ENCODE measurements at regions not wholly inside any gene's neighbourhood (a gene's known extent, or its start where the extent isn't known, plus 50 kb on each side); places are given as distances from the start of the nearest gene placed in this dataset.

DNA sequence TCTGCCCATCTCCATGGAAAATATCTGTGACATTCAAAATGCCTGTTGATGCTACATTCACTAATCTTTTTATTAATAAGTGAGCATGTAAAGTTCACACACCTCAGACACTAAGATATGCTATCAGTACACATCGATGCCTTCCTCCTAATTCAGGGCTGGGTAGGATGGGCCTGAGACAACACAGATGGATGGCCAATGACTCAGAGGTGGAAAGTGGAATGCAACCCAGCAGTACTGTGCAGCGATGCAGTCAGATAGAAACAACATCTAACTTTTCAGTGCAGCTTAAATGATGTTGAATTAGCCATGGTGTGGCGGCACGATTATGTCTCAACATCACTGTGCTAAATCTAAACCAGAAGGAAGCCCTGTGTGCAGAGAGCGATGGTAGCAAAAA lies 161.6 kb upstream of the KCNJ15 start:
- H3K4me3 ChIP-seq (ENCODE audit: insufficient read depth, low read depth, low read length), result no peak overlapping the region
- no peaks in the 10 kb centered on the region for H3K79me1 ChIP-seq (ENCODE audit: low read depth in 1 of 2, low read length in 2 of 2)
- H3K56ac ChIP-seq (ENCODE audit: extremely low read depth, insufficient read depth, low read length), result no peak overlapping the region
- no peak overlapping the region for H3K18ac ChIP-seq (ENCODE audit: low read depth, low read length)
- H4K5ac ChIP-seq (ENCODE audit: low read depth, low read length), result no peak overlapping the region
- no peak overlapping the region for H2AFZ ChIP-seq (replicated peaks; ENCODE audit: low read length, poor library complexity)
- intact Hi-C loops (cut with micrococcal nuclease), result no loop called here
- no peak overlapping the region for H4K8ac ChIP-seq (ENCODE audit: low read depth in 2 of 2, low read length in 2 of 2)
- no peaks in the 10 kb centered on the region for H3K9me3 ChIP-seq (ENCODE audit: control insufficient read depth, insufficient read depth, low read length)
- H2BK20ac ChIP-seq (ENCODE audit: low read depth, low read length), result no peak overlapping the region
- H2AK5ac ChIP-seq (ENCODE audit: low read depth, low read length), result no peak overlapping the region
- H2BK120ac ChIP-seq (ENCODE audit: low read depth, low read length), result no peak overlapping the region
- no CpG with 5 or more reads among the region's 5 CpGs for WGBS, 2 experiments (ENCODE audit: extremely low coverage in 2 of 2, insufficient read length in 1 of 2)
- no peak overlapping the region for H3K27ac ChIP-seq (ENCODE audit: insufficient read depth, low read length)
- no peak overlapping the region for H3K14ac ChIP-seq (replicated peaks; ENCODE audit: low read depth, low read length)
- H3K4ac ChIP-seq (ENCODE audit: low read depth, low read length), result no peak overlapping the region
- H3K9me1 ChIP-seq (ENCODE audit: insufficient read depth, low read length), result no peaks in the 10 kb centered on the region
- no peak overlapping the region for H3K9ac ChIP-seq (ENCODE audit: low read depth, low read length)
- H3K27me3 ChIP-seq (ENCODE audit: control insufficient read depth, insufficient read depth, low read length), result peaks cover 4% of the 10 kb centered on the region
- H4K91ac ChIP-seq (ENCODE audit: insufficient read depth, low read depth, low read length), result no peak overlapping the region
- dilution Hi-C loops (cut with HindIII; ENCODE audit: low sequenced_read_pairs, unreplicated experiment), result no loop called here
- in situ Hi-C loops (cut with MboI; ENCODE audit: low sequenced_read_pairs), result no loop called here
- DNase-seq (no peak), ATAC-seq (ENCODE audit: low read depth) (no peak)
- ChIA-PET CTCF (no interaction called here), POLR2A (ENCODE audit: unreplicated experiment) (interaction anchor here (0.6 kb wide), 1 partner anchor 15 kb away, joined by 3 read pairs; no protein-coding TSS in a partner anchor)
- H3K36me3 ChIP-seq (ENCODE audit: control insufficient read depth, insufficient read depth, low read length), result no peaks in the 10 kb centered on the region
- TF ChIP-seq RFX5 (IDR thresholded peaks at IDR 0.05; ENCODE audit: low read depth, low read length) (no peak), CHD1 (IDR thresholded peaks at IDR 0.05; ENCODE audit: low read depth, low read length) (no peak), RAD21 (IDR thresholded peaks at IDR 0.05; ENCODE audit: low read length) (no peak), MAFK (IDR thresholded peaks at IDR 0.05; ENCODE audit: low read depth, low read length) (no peak), MAZ (IDR thresholded peaks at IDR 0.05; ENCODE audit: borderline replicate concordance, low read depth, low read length) (no peak), POLR2A (IDR thresholded peaks at IDR 0.05; ENCODE audit: low read depth, low read length) (no peak), NFE2L2 (IDR thresholded peaks at IDR 0.05; ENCODE audit: low read depth, low read length) (no peak), RCOR1 (IDR thresholded peaks at IDR 0.05; ENCODE audit: insufficient replicate concordance, low read length) (no peak), SMC3 (IDR thresholded peaks at IDR 0.05; ENCODE audit: low read depth, low read length) (no peak), CEBPB (IDR thresholded peaks at IDR 0.05; ENCODE audit: low read depth, low read length) (no peak), MXI1 (IDR thresholded peaks at IDR 0.05; ENCODE audit: borderline replicate concordance, low read depth, low read length) (no peak), BHLHE40 (IDR thresholded peaks at IDR 0.05; ENCODE audit: low read depth, low read length) (no peak), FOS (IDR thresholded peaks at IDR 0.05; ENCODE audit: low read depth, low read length) (no peak)
- TF ChIP-seq, protein P1, sequence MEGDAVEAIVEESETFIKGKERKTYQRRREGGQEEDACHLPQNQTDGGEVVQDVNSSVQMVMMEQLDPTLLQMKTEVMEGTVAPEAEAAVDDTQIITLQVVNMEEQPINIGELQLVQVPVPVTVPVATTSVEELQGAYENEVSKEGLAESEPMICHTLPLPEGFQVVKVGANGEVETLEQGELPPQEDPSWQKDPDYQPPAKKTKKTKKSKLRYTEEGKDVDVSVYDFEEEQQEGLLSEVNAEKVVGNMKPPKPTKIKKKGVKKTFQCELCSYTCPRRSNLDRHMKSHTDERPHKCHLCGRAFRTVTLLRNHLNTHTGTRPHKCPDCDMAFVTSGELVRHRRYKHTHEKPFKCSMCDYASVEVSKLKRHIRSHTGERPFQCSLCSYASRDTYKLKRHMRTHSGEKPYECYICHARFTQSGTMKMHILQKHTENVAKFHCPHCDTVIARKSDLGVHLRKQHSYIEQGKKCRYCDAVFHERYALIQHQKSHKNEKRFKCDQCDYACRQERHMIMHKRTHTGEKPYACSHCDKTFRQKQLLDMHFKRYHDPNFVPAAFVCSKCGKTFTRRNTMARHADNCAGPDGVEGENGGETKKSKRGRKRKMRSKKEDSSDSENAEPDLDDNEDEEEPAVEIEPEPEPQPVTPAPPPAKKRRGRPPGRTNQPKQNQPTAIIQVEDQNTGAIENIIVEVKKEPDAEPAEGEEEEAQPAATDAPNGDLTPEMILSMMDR (conservative IDR thresholded peaks at IDR 0.05; ENCODE audit: low read depth, low read length), result no peak
- TF ChIP-seq, protein P2, sequence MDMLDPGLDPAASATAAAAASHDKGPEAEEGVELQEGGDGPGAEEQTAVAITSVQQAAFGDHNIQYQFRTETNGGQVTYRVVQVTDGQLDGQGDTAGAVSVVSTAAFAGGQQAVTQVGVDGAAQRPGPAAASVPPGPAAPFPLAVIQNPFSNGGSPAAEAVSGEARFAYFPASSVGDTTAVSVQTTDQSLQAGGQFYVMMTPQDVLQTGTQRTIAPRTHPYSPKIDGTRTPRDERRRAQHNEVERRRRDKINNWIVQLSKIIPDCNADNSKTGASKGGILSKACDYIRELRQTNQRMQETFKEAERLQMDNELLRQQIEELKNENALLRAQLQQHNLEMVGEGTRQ (IDR thresholded peaks at IDR 0.05; ENCODE audit: low read depth, low read length), result no peak
- TF ChIP-seq, protein P3, sequence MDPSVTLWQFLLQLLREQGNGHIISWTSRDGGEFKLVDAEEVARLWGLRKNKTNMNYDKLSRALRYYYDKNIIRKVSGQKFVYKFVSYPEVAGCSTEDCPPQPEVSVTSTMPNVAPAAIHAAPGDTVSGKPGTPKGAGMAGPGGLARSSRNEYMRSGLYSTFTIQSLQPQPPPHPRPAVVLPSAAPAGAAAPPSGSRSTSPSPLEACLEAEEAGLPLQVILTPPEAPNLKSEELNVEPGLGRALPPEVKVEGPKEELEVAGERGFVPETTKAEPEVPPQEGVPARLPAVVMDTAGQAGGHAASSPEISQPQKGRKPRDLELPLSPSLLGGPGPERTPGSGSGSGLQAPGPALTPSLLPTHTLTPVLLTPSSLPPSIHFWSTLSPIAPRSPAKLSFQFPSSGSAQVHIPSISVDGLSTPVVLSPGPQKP (IDR thresholded peaks at IDR 0.05; ENCODE audit: borderline replicate concordance, low read depth, low read length), result no peak
- no peak overlapping the region for H2AK9ac ChIP-seq (replicated peaks; ENCODE audit: low read depth, low read length, poor library complexity)
- BruUV-seq (replicated peaks), result no TSS peak
- no peaks in the 10 kb centered on the region for H3K4me1 ChIP-seq (ENCODE audit: control insufficient read depth, insufficient read depth, low read length)
- H3K4me2 ChIP-seq (ENCODE audit: low read depth, low read length), result no peak overlapping the region
- H3K23ac ChIP-seq (ENCODE audit: low read depth, low read length), result no peak overlapping the region
- no peak overlapping the region for H2BK15ac ChIP-seq (ENCODE audit: low read depth, low read length)
- no peak overlapping the region for H2BK5ac ChIP-seq (ENCODE audit: low read depth, low read length, poor library complexity, severe bottlenecking)
- no peaks in the 10 kb centered on the region for H4K20me1 ChIP-seq (ENCODE audit: insufficient read depth, low read length)

Measured in IMR-90 (cell line).